GM10266 (cell line): ENCODE measurements at regions not wholly inside any gene's neighbourhood (a gene's known extent, or its start where the extent isn't known, plus 50 kb on each side); places are given as distances from the start of the nearest gene placed in this dataset.

ENCODE experiments used
- DNase-seq: peaks from one replicate; pipeline ENCODE4 v3.0.0; 2012; ENCODE audit errors: extremely low spot score
- CTCF ChIP-seq: IDR thresholded peaks from 2 replicates; pipeline ENCODE4 v1.5.1; 2012; ENCODE audit warnings: mild to moderate bottlenecking, low read depth; ENCODE audit not compliant: control insufficient read depth, insufficient read depth; ENCODE audit errors: missing control alignments

- no peak for DNase-seq
These were observed 54.9 kb upstream of the SACS start for GRCh38 chr13:23488442-23488841.

GRCh38 chr13:23496255-23496654 lies 62.8 kb upstream of the SACS start:
- DNase-seq: no peak
- TF ChIP-seq CTCF: no peak

More at GRCh38 chr13:23488442-23488841, 54.9 kb upstream of the SACS start:
- no peak for TF ChIP-seq CTCF

DNA sequence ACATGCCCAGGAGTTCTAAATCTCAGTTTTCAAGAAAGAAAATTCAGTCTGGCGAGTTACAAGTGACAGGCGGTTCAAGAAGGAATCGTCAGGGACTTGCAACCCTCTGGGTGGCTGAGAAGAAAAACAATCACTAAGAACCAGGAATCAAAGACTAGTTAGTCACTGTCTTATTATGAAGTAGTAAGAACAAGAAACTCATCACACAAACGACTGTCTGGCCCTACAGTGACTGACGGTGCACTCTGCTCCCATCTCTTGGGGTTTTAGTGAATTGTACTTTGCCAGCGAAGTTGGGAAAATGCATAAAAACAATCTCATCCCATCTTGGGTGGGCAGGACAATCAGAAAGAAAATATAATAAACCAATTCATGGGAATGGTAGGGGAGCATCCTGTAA lies 63.7 kb upstream of the SACS start:
- TF ChIP-seq CTCF: no peak
- DNase-seq: no peak

- no peak for TF ChIP-seq CTCF
- DNase-seq: no peak
These were observed 67.3 kb upstream of the SACS start for GRCh38 chr13:23500849-23501248.

- no peak for TF ChIP-seq CTCF
- DNase-seq: no peak
These were observed 66.0 kb upstream of the TNFRSF19 start for GRCh38 chr13:23504180-23504579.

DNA sequence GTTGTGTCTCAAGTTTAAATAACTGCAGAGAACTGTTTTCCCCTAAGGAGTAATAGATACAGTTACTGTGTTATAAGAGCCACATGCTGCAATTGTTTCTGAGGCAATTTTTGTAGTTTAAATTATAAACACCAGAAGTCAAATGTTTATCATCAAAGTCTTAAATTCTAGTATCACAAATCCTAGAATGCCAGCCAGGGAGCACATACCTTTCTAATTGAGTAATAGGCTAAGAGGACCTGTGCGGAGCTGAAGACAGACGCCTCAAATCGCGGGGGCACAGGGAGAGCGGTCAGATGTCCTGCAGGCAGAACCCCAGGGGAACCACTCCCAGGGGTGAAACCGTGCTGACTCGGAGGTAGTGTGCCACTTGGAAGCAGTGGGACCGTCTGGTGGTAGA lies 65.2 kb upstream of the TNFRSF19 start:
- DNase-seq: no peak
- TF ChIP-seq CTCF: no peak

- no peak for DNase-seq
- TF ChIP-seq CTCF: no peak
These were observed 64.0 kb upstream of the TNFRSF19 start for GRCh38 chr13:23506071-23506806.
